GM23248 (cell line): ENCODE measurements at regions not wholly inside any gene's neighbourhood (a gene's known extent, or its start where the extent isn't known, plus 50 kb on each side); places are given as distances from the start of the nearest gene placed in this dataset.

ENCODE experiments used
- DNase-seq: peaks from one replicate; pipeline ENCODE4 v3.0.0-alpha.2; 2015
- H2AFZ ChIP-seq: fragments of 200-600 bp; sonication (generic); 2 replicates; pipeline ENCODE4 v1.6.1; 2016; ENCODE audit warnings: antibody characterized with exemption
- H3F3A ChIP-seq: fragments of 200-600 bp; sonication (generic); 2 replicates; pipeline ENCODE4 v1.6.1; 2016; ENCODE audit warnings: mild to moderate bottlenecking, antibody characterized with exemption, mixed run types; ENCODE audit not compliant: insufficient read depth
- H3K27ac ChIP-seq: fragments of 200-600 bp; sonication (generic); 2 replicates; pipeline ENCODE4 v1.5.1; 2016; ENCODE audit warnings: mild to moderate bottlenecking
- H3K27me3 ChIP-seq: fragments of 200-600 bp; sonication (generic); replicated peaks from 2 replicates; pipeline ENCODE4 v1.6.1; 2016; ENCODE audit warnings: mild to moderate bottlenecking; ENCODE audit not compliant: insufficient read depth
- H3K36me3 ChIP-seq: fragments of 200-600 bp; sonication (generic); 2 replicates; pipeline ENCODE4 v1.6.1; 2016; ENCODE audit warnings: low read depth, mild to moderate bottlenecking
- H3K4me1 ChIP-seq: fragments of 200-600 bp; sonication (generic); 2 replicates; pipeline ENCODE4 v1.6.1; 2016; ENCODE audit warnings: mild to moderate bottlenecking; ENCODE audit not compliant: insufficient read depth
- H3K4me2 ChIP-seq: fragments of 200-600 bp; sonication (generic); one replicate; pipeline ENCODE4 v1.6.1; 2016; ENCODE audit warnings: mild to moderate bottlenecking; ENCODE audit not compliant: unreplicated experiment
- H3K4me3 ChIP-seq: fragments of 200-600 bp; sonication (generic); 2 replicates; pipeline ENCODE4 v1.5.1; 2016; ENCODE audit warnings: mild to moderate bottlenecking
- H3K79me2 ChIP-seq: fragments of 200-600 bp; sonication (generic); 2 replicates; pipeline ENCODE4 v1.6.1; 2016; ENCODE audit warnings: mild to moderate bottlenecking; ENCODE audit not compliant: insufficient read depth
- H3K9ac ChIP-seq: fragments of 200-600 bp; sonication (generic); 2 replicates; pipeline ENCODE4 v1.6.1; 2016; ENCODE audit warnings: mild to moderate bottlenecking
- H3K9me2 ChIP-seq: fragments of 200-600 bp; sonication (generic); 2 replicates; pipeline ENCODE4 v1.6.1; 2016; ENCODE audit warnings: mixed run types, mild to moderate bottlenecking, moderate library complexity; ENCODE audit not compliant: insufficient read depth
- H3K9me3 ChIP-seq: fragments of 200-600 bp; sonication (generic); one replicate; pipeline ENCODE4 v1.6.1; 2017; ENCODE audit warnings: low read depth
- H4K20me1 ChIP-seq: fragments of 200-600 bp; sonication (generic); 2 replicates; pipeline ENCODE4 v1.6.0; 2016; ENCODE audit not compliant: insufficient read depth
- EZH2 ChIP-seq: fragments of 200-600 bp; sonication (generic); IDR thresholded peaks from 2 replicates; pipeline ENCODE4 v1.6.1; 2018; ENCODE audit warnings: antibody characterized with exemption, mild to moderate bottlenecking; ENCODE audit not compliant: insufficient read depth, poor library complexity, severe bottlenecking
- EZH2phosphoT487 ChIP-seq: fragments of 200-600 bp; sonication (generic); IDR thresholded peaks from 2 replicates; pipeline ENCODE4 v1.6.1; 2018; ENCODE audit warnings: antibody characterized with exemption, moderate library complexity, mild to moderate bottlenecking, low read depth; ENCODE audit not compliant: insufficient read depth
- WGBS, 2 experiments: methylation state at CpG; one replicate each; pipeline ENCODE4 v1.1.6; 2015 to 2017; ENCODE audit warnings: low lambda C conversion rate in 2 of 2, low coverage in 1 of 2; ENCODE audit errors: missing lambda C conversion rate in 2 of 2; 5-methylcytosine and 5-hydroxymethylcytosine counted together
- in situ Hi-C: fragments of 300-500 bp; cut with MboI; formaldehyde crosslinking; loops from 2 replicates; pipeline ENCODE4 v1.15.0; 2020

GRCh38 chrX:122913764-122914163, 270.3 kb upstream of the GRIA3 start:
- 40 to 44% methylated on average over 1 of the region's 1 CpG for WGBS, 2 experiments
- TF ChIP-seq EZH2 (no peak), EZH2phosphoT487 (no peak)
- H3F3A ChIP-seq = no peaks in the 10 kb centered on the region
- no peak for DNase-seq
- H4K20me1 ChIP-seq = no peaks in the 10 kb centered on the region
- no peak overlapping the region for H3K4me3 ChIP-seq
- no peaks in the 10 kb centered on the region for H3K4me1 ChIP-seq
- H3K4me2 ChIP-seq = no peak overlapping the region
- H3K9me3 ChIP-seq = no peaks in the 10 kb centered on the region
- H2AFZ ChIP-seq = no peak overlapping the region
- no peaks in the 10 kb centered on the region for H3K36me3 ChIP-seq
- no peak overlapping the region for H3K9ac ChIP-seq
- no peaks in the 10 kb centered on the region for H3K9me2 ChIP-seq
- H3K79me2 ChIP-seq = no peaks in the 10 kb centered on the region
- no peak overlapping the region for H3K27ac ChIP-seq
- in situ Hi-C loops = no loop called here
- H3K27me3 ChIP-seq = no peaks in the 10 kb centered on the region

- Histone ChIP-seq H3K9ac (no peak overlapping the region), H3K27me3 (no peaks in the 10 kb centered on the region)
Measured at GRCh38 chrX:122914256-122914655, 269.8 kb upstream of the GRIA3 start.

GRCh38 chrX:122934131-122934530, 249.9 kb upstream of the GRIA3 start:
- Histone ChIP-seq H3K4me3 (no peak overlapping the region), H3K36me3 (no peaks in the 10 kb centered on the region), H3K4me1 (no peaks in the 10 kb centered on the region), H3K27me3 (no peaks in the 10 kb centered on the region), H3K27ac (no peak overlapping the region), H2AFZ (no peak overlapping the region), H3K79me2 (no peaks in the 10 kb centered on the region), H3K9me3 (no peaks in the 10 kb centered on the region), H3F3A (no peaks in the 10 kb centered on the region), H3K9me2 (no peaks in the 10 kb centered on the region), H3K4me2 (no peak overlapping the region), H3K9ac (no peak overlapping the region), H4K20me1 (no peaks in the 10 kb centered on the region)
- no peak for DNase-seq
- WGBS, 2 experiments = 0 to 10% methylated on average over 1 of the region's 1 CpG
- in situ Hi-C loops = no loop called here
- TF ChIP-seq EZH2phosphoT487 = no peak
- TF ChIP-seq EZH2 = no peak

More at GRCh38 chrX:122914256-122914655, 269.8 kb upstream of the GRIA3 start:
- no peak for DNase-seq
- H3K9me3 ChIP-seq = no peaks in the 10 kb centered on the region
- H3K4me1 ChIP-seq = no peaks in the 10 kb centered on the region
- no peak overlapping the region for H2AFZ ChIP-seq
- no peak for TF ChIP-seq EZH2phosphoT487
- TF ChIP-seq EZH2 = no peak
- in situ Hi-C loops = no loop called here
- H3K27ac ChIP-seq = no peak overlapping the region
- H3K79me2 ChIP-seq = no peaks in the 10 kb centered on the region
- H3K4me3 ChIP-seq = no peak overlapping the region
- no peak overlapping the region for H3K4me2 ChIP-seq
- no peaks in the 10 kb centered on the region for H4K20me1 ChIP-seq
- WGBS, 2 experiments = 71 to 79% methylated on average over 3 to 4 of the region's 5 CpGs
- H3K36me3 ChIP-seq = no peaks in the 10 kb centered on the region
- H3F3A ChIP-seq = no peaks in the 10 kb centered on the region
- no peaks in the 10 kb centered on the region for H3K9me2 ChIP-seq

- DNase-seq = no peak
- Histone ChIP-seq H4K20me1 (no peaks in the 10 kb centered on the region), H3F3A (no peaks in the 10 kb centered on the region), H3K4me3 (no peak overlapping the region), H3K4me1 (no peaks in the 10 kb centered on the region), H3K9ac (no peak overlapping the region), H3K9me3 (no peaks in the 10 kb centered on the region), H3K4me2 (no peak overlapping the region), H2AFZ (no peak overlapping the region), H3K9me2 (no peaks in the 10 kb centered on the region), H3K27me3 (no peaks in the 10 kb centered on the region), H3K36me3 (no peaks in the 10 kb centered on the region), H3K27ac (no peak overlapping the region), H3K79me2 (no peaks in the 10 kb centered on the region)
- TF ChIP-seq EZH2phosphoT487 = no peak
- TF ChIP-seq EZH2 = no peak
- 44 to 55% methylated on average over 1 of the region's 1 CpG for WGBS, 2 experiments
- in situ Hi-C loops = no loop called here
Measured at GRCh38 chrX:122940199-122940598, 243.9 kb upstream of the GRIA3 start.

- WGBS, 2 experiments = 0 to 5% methylated on average over 1 of the region's 1 CpG
- TF ChIP-seq EZH2phosphoT487 (no peak), EZH2 (no peak)
- H3K4me3 ChIP-seq = no peak overlapping the region
- no peak overlapping the region for H3K4me2 ChIP-seq
- H3K9me2 ChIP-seq = no peaks in the 10 kb centered on the region
- in situ Hi-C loops = no loop called here
- H2AFZ ChIP-seq = no peak overlapping the region
- no peaks in the 10 kb centered on the region for H3K9me3 ChIP-seq
- no peaks in the 10 kb centered on the region for H3K4me1 ChIP-seq
- no peaks in the 10 kb centered on the region for H4K20me1 ChIP-seq
- no peak overlapping the region for H3K27ac ChIP-seq
- no peaks in the 10 kb centered on the region for H3K79me2 ChIP-seq
- no peak for DNase-seq
- no peak overlapping the region for H3K9ac ChIP-seq
- H3K27me3 ChIP-seq = no peaks in the 10 kb centered on the region
- H3F3A ChIP-seq = no peaks in the 10 kb centered on the region
- H3K36me3 ChIP-seq = no peaks in the 10 kb centered on the region
Measured at GRCh38 chrX:122941806-122942205, 242.3 kb upstream of the GRIA3 start.
